HG03432 (cell line): ENCODE measurements at regions not wholly inside any gene's neighbourhood (a gene's known extent, or its start where the extent isn't known, plus 50 kb on each side); places are given as distances from the start of the nearest gene placed in this dataset.

Experiments used
- ATAC-seq: cut with Tn5 transposase; IDR thresholded peaks from one replicate; pipeline ENCODE4 v1.9.1; 2021; ENCODE audit warnings: mild to moderate bottlenecking, moderate library complexity; ENCODE audit not compliant: unreplicated experiment

DNA sequence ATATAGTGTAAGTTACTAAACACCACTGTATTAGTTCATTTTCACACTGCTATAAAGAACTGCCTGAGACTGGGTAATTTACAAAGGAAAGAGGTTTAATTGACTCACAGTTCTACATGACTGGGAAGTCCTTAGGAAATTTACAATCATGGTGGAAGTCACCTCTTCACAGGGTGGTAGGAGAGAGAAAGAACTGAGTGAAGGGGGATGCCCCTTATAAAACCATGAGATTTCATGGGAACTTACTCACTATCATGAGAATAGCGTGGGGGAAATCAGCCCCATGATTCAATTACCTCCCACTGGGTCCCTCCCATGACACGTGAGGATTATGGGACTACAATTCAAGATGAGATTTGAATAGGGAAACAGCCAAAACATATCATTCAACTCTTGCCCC, 618.0 kb downstream of the NYAP2 start:
- ATAC-seq: no peak

DNA sequence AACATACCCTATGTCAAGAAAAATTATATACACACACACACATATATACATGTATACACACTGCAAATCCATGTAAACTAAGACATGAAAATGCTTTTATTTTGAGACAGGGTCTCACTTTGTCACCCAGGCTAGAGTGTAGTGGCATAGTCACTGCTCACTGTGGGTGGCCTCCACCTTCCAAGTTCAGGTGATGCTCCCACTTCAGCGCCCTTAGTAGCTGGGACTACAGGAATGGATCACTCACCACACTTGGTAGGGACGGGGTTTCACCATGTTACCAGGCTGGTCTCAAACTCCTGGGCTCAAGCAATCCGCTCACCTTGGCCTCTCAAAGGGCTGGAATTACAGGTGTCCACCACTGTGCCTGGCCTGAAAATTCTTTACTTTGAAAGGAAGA, 617.6 kb downstream of the NYAP2 start:
- no peak for ATAC-seq

DNA sequence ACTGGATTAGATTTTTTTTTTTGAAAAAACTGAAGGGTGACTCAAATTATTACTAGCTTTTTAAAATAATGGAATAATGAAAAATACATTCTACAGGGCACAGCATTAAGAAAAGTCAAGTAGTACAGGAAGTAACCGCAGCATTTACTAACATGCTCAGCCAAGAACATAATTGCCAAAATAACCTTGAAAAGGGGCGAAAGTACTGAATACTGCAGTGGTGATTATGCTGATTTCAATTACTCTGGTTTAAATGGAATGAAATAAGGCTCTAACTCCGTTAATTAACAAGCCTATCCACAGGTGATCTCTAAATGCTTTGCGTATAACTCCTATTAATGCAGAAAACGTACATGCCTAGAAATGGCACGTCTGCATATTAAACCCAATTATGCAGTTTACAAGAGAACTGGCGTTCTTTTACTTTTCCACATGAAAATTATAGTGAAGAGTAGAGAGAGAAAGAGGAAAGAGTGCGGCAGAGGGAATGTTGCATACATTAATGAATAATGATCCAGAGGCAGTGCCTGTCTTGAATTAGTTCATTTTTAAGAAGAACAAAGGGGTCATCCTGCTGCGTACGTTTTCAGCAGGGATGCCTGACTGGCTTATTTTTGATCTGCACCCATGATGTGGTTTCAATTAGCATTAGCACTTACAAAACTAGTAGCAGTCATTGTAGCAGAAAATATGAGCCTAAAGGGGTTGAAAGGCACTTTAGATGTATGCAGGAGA, 612.4 kb downstream of the NYAP2 start:
- no peak for ATAC-seq

DNA sequence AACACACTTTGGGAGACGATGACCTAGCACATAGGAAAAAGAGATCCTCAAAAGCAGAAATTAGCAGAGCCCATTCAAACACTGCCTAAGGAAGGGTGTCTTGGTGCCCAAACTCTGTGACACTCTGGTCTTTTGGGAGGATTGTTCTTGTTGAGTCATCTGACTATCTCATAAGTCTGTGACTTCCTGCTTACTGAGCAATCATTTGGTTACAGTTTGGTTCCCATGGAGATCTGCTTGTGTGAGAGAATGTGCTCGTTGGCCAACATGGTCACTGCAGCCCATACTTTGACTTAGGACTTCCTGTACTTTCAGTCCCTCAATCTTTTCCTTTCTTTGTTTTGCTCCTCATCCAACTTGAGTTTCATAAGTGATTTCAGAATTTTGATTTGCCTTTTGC, 602.9 kb downstream of the NYAP2 start:
- peak; percentile 77 for ATAC-seq

DNA sequence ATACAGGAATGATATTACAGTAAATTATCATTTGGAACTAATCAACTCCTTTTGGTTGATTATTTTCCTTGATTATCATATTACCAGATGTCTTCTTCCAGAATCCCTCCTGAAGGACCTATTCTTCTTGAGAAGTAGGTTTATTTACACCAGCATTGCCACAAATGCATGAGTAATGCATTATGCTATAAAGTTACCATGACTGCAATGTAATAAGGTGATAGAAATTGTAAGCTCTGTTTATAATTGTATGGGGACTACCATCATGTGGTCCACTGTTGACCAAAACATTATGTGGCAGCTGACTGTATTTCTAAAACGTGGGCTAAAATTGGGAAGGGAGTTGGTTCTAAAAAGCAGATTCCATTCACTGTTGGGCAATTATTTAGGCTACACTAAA, 602.2 kb downstream of the NYAP2 start:
- no peak for ATAC-seq

DNA sequence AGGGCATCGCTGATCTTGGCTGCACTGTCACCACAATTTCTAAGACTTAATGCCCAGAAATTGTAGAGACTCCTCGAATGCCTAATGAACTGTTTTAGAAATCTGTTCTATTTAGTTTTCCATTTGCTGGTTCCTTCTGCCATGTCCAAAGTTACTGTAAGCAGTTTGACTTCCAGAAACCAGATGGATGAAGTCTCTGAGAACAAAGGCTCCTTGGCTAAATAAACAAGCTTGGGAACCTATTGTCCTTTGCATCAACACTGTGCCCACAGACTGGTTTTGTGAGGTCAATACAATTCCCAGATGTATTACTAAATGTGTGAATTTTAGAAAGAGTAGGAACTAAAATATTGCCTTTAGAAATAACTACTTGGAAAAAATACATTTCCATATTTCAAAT, 600.2 kb downstream of the NYAP2 start:
- ATAC-seq: no peak

DNA sequence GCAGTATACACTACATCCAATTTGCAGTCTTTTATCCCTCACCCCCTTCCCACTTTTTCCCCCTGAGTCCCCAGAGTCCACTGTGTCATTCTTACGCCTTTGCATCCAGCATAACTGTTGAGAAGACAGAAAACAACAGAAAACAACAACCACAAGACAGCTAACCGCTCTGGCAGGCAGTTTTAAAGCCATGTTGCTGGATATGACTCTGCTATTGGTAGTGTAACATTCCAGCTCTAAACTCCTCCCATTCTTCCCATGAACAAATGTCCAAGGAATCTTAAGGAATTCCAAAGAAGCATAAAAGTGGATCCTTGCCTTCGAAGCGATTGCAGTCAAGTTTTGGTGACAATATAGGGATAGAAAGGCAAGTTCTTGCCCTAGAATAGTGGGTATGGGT, 599.1 kb downstream of the NYAP2 start:
- ATAC-seq: no peak

DNA sequence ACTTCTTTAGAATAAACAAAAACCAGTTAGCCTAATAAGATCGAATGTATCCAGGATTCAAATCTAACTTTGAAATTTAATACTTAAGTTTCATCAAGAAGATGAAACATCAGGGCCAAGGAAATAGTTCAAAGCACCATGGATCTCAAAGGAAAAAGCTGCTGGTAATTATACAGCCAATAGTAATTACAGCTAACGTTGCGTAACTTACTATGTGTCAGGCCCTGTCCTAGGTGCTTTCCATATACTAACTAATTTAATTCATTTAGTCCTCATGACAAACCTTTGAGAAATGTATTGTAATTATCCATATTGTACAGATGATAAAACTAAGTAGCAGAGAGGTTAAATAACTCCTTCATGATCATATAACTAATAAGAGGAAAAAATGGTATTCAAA, 598.6 kb downstream of the NYAP2 start:
- no peak for ATAC-seq

DNA sequence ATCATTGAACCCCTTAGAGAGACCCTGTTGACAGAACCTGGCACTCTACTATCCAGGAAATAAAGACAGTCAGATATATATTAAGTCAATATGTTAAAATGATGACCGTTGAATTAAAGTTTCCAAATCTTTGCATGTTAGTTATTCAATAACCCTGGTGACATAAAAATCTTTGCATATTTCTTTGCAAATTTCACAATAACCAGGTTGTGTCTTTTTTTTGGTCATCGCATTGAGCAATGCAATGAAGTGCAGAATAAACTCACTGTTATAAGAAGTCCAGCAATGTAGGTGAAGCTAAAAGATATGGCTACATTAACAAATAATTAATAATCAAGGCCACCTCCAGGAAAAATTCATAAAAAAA, 596.9 kb downstream of the NYAP2 start:
- ATAC-seq: no peak

DNA sequence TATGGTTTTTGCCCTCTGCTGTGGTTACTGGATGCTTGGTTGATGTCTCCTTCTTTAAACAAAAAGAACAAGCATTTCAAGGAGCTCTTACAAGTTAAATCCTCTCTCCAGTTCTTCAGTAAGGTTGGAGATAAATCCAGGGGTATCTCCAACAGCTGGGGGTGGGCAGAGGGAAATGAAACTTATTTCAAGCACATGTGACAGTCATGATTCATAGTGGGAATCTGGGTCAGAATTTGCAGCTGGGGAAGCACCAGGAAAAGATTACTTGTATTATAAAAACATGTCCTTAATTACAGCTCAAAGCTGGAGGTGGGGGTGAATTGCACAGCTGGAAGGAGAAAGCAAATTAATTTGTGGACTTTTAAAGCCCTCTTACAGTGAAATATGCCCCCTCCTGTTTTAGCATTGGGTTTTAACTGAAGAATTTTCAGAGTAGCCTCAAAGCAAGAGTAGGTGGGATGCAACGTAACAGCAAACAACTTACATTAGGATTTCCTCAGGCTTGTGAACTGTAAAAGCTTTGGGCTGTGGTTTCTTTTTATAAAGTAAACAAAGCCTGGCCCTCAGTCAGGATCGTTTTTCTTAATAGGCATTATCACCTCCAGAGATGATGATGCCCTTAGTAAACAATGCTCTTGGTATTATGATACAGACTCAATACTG, 596.4 kb downstream of the NYAP2 start:
- ATAC-seq: no peak

DNA sequence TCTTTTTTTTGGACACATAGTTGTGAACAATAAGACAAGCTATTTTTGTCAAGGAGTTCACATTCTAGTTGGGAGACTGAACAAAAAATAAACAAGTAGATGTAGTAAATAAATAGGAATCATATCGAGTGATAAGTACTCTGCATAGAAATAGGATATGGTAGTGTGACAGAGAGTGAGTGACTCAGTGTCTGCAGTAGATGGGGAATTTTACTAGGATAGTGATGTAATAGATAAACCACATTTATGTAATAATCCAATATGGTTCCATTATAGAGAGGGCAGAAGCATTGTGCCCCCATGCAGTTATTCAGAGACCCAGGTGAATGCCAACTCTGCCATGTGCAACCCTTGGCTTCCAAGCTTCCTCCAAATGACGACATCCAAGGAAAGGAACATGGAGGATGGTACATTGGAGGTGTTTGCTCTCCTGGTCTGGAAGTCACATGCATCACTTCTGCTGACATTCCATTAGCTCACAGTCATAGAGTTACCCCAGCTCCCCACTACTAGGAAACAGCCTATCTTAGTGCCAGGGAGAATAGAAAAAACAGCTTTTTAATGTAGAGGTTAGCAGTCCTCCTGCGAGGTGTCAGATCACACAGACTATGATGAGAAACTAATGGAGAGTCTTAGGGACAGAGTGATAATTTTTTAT, 595.4 kb downstream of the NYAP2 start:
- no peak for ATAC-seq

DNA sequence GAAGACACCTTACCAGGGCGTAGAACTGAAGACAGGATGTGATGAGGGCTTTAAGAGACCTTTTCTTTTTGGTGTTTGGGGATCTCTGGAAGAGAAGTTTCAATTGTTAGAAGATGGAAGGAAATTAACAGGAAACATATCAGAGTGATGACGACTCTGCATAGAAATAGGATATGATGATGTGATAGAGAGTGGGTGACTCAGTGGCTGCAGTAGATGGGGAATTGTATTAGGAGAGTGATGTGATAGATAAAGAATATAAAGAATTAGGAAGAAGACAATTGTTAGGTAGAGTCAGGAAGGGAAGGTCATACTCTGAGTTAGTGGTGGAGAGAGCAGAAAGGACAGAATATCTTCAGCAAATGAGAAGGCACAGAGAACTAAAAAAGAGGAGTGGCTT, 593.9 kb downstream of the NYAP2 start:
- ATAC-seq: no peak

DNA sequence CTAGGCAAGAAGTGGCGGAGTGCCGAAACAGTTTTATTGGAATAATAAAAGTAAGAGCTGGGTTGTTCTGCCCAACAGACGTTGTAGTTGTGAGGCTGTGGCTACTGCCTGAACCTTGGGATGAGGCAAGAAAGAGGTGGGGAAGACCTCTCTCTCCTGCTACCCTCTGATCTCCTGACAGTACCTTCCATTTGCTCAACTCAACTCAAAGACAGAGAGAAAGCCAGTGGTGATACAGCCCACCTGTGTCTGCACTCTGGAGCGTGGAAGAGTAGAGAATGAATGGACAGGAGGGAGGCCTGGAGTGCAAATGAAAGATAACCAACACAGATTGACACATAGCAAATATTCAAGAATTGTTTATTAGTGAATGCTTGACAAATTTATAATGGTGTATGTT, 590.3 kb downstream of the NYAP2 start:
- no peak for ATAC-seq

DNA sequence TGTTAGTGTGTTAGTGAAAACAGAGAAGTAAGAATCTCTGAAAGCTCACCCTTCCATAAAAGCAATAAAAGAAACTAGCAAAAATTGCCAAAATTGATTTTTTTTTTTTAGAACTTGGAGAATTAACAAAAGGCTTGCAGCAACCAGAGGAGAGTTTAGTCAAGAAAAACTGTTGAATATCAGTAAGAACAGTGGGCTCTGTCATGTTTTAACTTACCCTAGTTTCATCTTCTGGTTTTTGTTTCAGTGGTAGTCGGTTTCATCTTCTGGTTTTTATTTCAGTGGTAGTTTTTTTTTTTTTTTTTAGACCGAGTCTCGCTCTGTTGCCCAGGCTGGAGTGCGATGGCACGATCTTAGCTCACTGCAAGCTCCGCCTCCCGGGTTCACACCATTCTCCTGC, 580.9 kb downstream of the NYAP2 start:
- ATAC-seq: no peak

DNA sequence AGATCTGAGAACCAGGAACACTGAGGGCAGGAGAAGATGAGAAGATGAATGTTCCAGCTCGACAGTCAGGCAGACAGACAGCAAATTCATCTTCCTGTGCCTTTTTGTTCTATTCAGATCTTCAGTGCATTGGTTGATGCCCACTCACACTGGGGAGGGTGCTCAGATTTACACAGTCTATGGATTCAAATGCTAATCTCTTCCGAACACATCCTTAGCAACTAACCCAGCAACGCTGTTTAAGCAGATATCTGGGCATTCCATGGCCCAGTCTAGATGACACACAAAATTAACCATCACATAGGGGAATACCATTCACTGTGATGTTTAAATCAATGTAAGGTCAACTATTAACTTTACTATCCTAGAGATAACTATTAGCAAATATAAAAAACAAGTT, 571.9 kb downstream of the NYAP2 start:
- no peak for ATAC-seq

DNA sequence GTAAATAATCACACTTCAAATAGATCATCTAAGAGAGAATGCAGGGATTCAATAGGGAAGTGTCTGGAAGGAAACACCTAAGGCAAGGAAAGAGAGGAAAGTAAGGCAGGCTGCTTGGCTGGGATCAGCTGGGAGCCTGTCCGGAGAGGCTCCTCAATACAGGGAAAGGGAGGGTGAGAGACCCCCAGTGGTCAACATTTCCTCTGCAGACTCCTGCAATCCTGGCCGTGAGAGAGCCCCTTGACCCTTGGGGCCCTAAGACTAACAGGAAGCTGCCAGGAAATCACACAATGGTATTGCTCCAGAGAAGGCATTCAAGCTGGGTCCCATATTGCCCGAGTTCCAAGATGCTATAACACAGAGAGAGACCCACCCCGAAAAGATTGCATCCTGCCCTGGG, 549.4 kb downstream of the NYAP2 start:
- ATAC-seq: no peak

DNA sequence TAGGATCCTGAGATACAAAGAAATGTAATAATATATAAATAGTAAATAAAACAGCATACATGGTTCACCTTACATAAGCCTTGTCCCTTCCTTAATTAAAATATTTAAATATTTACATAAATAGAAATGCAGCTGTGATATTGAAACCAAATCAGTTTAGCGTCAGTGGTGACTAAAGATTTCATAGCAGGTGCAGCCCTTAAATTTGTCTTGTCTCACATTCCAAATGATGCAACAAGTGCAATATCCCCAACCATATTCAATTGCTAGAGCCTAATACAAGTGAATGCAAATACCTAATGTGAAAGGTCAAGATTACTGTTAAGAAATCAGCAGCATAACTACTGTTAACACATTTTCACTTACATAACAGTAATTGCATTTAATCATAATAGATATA, 539.5 kb downstream of the NYAP2 start:
- ATAC-seq: no peak

DNA sequence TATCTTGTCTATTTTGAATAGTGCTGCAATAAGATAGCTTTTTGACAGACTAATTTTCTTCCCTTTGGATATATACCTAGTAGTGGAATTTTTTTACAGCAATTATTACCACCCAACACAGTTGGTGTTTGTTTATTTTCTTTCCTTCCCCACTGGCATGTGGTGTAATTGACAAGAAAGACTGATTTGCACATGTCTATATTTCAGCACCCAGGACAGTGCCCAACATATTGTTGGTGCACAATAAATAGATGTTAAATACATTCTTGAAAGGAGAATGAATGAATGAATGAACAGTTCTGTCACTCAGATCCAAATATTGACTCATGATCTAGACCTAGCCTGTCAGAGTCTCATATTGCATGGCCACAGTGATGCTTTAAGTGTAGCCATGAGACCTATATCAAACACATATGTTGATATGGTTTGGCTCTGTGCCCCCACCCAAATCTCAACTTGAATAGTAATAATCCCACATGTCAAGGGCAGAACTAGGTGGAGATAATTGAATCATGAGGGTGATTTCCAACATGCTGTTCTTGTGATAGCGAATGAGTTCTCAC, 538.2 kb downstream of the NYAP2 start:
- no peak for ATAC-seq

DNA sequence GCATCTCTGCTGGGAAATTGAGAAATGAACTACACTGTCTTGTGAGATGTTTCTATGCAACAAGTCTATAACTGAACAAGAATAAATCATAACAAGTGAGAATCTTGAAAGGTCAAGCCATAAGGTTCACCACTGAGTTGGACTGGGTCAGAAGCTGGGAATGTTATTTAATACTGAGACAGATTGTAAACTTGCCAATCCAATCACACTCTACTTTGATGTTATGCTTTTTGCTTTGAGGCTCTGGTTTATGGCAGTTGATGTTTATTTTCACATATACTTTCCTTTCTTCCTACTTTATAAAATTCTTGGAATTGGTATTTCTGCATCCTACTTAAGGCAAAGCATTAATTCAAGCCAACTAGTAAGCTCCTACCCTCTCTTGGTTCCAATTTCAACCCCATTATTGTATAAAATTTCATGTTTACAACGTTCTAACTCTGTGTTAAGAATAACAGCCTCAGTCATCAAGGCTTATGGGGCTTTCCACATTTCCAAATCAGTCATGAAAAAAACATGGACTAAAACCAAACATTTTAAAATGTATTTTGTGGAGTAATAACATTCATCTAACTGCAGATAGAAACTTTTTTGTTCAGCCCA, 533.4 kb downstream of the NYAP2 start:
- no peak for ATAC-seq

DNA sequence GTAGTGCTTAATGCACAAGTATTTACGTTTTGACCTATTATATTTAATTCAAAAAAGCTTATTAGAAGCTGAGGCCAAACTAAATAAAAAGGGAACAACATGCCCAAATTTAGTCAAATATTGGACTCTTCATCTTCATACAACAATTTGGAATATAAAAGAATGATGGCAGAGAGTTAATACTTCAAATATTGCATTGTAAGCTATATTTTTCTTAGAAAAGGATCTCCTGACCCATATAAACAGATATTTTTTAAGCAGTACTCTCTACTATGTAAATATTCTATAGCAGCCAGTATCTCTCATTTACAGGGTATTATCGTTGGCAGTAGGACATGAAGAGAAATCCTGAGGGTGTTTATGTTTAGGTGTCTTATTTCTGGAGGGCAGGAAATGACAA, 531.2 kb downstream of the NYAP2 start:
- no peak for ATAC-seq

DNA sequence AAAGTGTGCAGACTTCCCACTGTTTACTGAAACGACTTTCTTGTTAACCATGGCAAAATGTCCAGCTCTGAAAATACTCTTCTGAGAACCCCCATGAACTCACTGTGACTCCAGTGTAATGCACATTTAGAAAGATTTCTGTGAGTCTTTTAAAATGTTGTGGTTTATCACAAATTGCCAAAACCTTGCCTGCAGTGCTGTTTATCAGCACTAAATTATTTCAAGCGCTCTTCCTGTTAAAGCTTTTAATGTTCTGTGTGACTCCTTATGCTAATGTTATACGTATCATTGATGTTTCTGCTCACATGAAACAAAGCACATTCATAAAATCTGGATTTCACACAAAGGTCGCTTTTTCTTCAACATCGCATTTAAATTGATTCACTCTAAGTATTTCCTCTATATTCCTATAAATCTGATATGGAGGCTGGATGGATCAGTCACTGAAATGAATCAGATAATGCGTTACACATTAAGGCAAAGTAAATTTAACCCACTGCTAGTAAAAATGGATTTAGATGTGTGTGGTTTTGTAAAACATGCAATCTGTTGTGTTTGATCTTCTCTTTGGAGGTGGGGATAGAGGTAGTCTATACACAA, 521.2 kb downstream of the NYAP2 start:
- no peak for ATAC-seq
